ENCODE measurements at regions not wholly inside any gene's neighbourhood (a gene's known extent, or its start where the extent isn't known, plus 50 kb on each side); places are given as distances from the start of the nearest gene placed in this dataset.
"Not testable (repeated sequence)": the region's sequence is repeated elsewhere in the genome, so short reads cannot be mapped to it uniquely, and the experiment has no call there.

- TF ChIP-seq CTCF, POLR2A (IDR thresholded peaks at IDR 0.05): not testable (repeated sequence)
Measured at GRCh38 chr16:29342937-29343336, 63.6 kb downstream of the NPIPB11 start.

Data from uterus (tissue), 2 donors.